ENCODE measurements at regions not wholly inside any gene's neighbourhood (a gene's known extent, or its start where the extent isn't known, plus 50 kb on each side); places are given as distances from the start of the nearest gene placed in this dataset.
"Not testable (repeated sequence)": the region's sequence is repeated elsewhere in the genome, so short reads cannot be mapped to it uniquely, and the experiment has no call there.

DNA sequence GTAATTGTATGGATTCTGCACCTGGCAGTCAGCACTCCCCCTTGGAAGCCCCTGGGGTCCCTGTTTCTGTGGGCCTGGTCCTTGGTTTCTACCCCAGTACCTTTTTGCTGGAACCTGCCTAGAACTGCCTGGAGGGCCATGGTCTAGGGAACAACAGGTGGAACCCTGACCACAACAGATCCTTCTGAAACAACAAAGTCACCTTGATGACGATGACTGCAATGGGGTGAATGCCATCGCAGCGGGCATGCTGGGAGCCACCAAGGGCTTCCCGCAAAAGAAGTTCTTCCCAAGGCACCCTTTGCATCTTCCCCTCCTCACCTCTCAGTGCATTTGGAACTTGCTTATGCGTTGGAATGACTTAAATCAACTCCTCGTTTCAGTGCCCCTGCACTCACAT, 129.0 kb upstream of the OR4C13 start:
- TF ChIP-seq, protein P1, sequence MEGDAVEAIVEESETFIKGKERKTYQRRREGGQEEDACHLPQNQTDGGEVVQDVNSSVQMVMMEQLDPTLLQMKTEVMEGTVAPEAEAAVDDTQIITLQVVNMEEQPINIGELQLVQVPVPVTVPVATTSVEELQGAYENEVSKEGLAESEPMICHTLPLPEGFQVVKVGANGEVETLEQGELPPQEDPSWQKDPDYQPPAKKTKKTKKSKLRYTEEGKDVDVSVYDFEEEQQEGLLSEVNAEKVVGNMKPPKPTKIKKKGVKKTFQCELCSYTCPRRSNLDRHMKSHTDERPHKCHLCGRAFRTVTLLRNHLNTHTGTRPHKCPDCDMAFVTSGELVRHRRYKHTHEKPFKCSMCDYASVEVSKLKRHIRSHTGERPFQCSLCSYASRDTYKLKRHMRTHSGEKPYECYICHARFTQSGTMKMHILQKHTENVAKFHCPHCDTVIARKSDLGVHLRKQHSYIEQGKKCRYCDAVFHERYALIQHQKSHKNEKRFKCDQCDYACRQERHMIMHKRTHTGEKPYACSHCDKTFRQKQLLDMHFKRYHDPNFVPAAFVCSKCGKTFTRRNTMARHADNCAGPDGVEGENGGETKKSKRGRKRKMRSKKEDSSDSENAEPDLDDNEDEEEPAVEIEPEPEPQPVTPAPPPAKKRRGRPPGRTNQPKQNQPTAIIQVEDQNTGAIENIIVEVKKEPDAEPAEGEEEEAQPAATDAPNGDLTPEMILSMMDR (IDR thresholded peaks at IDR 0.05), result not testable (repeated sequence)
- TF ChIP-seq EP300 (IDR thresholded peaks at IDR 0.05), result not testable (repeated sequence)
